DMS53 (cell line): ENCODE measurements at regions not wholly inside any gene's neighbourhood (a gene's known extent, or its start where the extent isn't known, plus 50 kb on each side); places are given as distances from the start of the nearest gene placed in this dataset.
"Not testable (repeated sequence)": the region's sequence is repeated elsewhere in the genome, so short reads cannot be mapped to it uniquely, and the experiment has no call there.

ENCODE experiments used
- DNase-seq: peaks from one replicate; lab custom pipeline; 2025; lab: John Stamatoyannopoulos, UW

GRCh38 chr2:18078216-18078615 is 199.7 kb downstream of the KCNS3 start:
- no peak for DNase-seq

DNA sequence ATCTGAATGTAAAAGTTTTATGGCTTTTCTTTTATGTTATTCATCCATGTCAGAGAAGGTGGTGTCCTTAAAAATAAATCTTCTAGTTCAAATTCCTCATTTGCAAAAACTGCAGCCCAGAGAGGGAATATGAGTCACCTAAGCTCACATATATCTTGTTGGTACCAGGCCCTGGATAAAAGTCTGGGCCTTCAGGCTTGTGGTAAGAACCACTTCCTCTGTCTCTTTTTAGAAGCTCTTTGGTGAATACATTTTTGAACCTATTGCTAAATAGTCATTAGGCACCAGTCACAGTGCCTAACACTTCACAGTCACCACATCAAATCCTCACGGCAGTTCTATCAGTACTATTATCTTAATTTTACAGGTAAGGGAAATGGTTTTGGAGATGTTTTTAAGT is 199.2 kb downstream of the KCNS3 start:
- DNase-seq = no peak

GRCh38 chr2:18077231-18077630 is 198.8 kb downstream of the KCNS3 start:
- no peak for DNase-seq

GRCh38 chr2:18074476-18074875 is 196.0 kb downstream of the KCNS3 start:
- DNase-seq = no peak

DNA sequence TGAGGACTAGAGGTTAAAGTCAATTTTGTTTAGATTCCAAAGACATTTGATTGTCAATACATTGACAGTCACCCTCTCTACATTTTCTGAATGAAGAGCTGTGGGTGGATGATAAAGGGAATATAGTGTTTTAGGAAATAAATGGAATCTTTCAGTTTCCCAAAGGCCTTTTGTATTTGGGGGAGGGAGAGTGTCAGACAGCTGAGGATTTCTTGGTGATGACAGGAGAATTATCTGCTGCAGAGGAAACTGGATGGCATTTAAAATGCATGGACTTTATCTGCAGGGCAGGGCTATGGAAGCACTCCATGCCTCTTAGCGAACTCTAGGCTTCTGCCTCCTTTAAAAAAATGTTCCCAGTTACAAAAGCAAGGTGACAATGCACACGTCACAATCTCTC is 195.1 kb downstream of the KCNS3 start:
- DNase-seq = no peak

GRCh38 chr2:18067588-18068384 is 189.3 kb downstream of the KCNS3 start:
- no peak for DNase-seq

- DNase-seq = no peak
These were observed 188.4 kb downstream of the KCNS3 start for GRCh38 chr2:18066894-18067293.

DNA sequence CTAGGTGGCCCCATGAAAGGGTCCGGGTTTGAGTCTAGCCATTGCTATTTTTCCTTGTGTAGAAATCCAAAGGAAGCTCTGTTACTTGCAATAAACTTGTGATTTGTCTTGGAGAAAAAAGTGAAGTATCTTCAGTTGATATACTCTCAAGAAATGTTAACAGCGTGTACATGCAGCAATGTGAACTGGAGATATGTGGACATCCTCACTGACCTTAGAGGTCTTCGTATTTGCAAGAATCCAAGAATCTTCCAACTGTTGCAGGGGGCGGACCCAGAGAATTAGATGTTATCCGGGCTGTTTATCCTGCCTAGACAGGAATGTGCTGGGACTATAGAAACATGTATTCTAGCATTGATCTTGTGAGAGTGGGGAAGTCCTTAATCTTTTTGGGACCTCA is 187.6 kb downstream of the KCNS3 start:
- no peak for DNase-seq

GRCh38 chr2:18065249-18065648 is 186.8 kb downstream of the KCNS3 start:
- DNase-seq = no peak

DNA sequence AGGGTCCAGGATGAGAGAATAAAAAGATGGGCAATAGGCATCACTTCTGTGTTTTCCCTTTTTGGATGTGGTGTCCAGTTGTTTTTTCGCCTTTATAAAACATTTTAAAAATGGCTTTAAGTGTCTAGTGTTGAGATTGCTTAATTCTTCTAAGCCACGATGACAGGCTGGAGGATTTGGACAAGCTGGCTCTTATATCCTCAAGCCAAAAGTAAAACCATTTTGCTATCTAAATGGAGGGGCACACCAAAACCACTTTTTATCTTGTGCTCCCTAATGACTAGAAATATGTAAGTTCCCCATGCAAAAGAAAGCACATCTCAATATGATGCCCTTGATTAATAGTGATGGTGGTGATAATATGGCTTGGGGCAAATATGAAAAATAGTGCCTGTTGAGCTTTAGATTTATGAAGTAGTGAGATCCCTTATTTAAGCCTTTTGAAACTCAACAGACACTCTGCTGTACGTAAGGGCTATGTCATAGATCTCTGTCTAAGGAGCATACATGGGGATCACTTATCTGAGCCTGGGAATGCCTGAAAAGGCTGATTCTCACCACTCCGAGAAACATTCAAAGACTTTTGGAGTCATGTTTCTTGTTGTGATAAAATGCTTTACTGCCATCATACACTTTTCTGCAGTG is 185.5 kb downstream of the KCNS3 start:
- no peak for DNase-seq

GRCh38 chr2:18062892-18063291 is 184.4 kb downstream of the KCNS3 start:
- no peak for DNase-seq

DNA sequence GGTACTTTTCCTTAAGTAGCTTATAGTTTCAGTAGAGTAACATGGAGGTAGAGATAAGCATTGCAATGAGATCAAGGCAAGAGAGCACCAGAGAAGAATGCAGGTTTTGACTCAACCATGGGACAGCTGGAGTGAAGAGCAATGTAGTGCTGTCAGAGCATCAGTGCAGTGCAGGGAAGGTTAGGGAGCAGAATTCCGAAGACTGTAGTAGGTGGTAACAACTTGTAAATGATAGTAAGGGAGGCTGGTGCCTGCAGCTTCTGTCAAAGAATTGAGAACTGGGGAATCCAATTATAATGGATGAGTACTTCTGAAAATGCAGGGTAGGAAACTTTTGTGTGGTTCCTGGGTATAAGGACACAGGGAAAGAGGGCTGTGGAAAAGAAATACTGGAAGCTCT is 183.2 kb downstream of the KCNS3 start:
- no peak for DNase-seq

DNA sequence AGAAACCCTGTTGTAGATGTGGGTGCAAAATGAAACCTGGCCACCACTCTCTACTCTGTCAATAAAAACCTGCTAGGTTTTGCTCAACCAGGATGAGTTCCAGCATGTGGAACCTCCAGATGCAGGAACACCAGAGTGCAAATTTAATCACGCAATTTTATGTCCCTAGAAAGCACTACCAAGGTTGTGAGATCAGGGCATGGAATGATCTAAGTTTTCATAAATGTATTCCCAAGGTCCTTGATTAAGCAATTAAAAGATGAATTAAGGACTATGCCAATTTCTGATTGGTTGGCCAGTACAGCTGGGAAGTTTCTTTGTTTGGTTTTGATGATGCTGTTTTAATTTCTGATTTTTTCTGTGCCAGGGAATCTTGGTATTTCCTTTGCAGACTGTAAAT is 179.2 kb downstream of the KCNS3 start:
- DNase-seq = no peak

DNA sequence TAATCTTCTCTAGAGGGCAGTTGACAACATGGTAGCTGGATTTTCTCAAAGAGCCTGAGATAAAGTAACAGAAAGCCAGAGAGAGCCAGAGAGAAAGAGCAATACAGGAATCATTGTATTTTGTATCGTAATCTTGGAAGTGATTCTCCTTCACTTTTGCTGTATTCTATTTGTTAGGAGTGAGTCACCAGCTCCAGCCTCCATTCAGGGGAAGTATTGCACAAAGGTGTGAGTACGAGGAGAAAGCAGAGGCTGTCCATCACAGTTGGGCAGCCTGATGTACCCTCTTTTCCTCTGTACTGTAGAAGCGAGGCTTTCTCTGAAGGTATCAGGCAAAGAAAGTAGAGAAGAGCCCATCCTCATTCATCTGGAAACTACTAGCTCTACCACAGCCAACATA is 176.8 kb downstream of the KCNS3 start:
- DNase-seq = no peak

DNA sequence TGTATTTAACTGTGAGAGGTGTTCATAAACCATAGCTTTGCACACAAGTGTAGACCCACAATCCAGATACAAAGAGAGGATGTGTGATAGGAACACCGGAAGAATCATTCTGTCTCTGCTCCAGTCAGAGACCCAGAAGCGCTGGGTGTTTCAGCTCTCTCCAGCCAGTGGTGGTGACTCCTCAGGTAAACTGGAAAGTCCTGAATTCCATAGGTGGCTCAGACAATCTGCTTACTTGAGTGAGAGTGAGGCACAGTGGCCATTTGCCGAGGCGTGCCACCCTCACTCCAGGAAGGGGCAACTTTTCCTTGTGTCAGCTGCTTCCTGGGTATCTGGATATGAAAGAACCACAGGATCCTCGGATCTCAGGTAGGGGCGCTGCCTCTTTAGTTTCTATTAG is 171.5 kb downstream of the KCNS3 start:
- DNase-seq = no peak

DNA sequence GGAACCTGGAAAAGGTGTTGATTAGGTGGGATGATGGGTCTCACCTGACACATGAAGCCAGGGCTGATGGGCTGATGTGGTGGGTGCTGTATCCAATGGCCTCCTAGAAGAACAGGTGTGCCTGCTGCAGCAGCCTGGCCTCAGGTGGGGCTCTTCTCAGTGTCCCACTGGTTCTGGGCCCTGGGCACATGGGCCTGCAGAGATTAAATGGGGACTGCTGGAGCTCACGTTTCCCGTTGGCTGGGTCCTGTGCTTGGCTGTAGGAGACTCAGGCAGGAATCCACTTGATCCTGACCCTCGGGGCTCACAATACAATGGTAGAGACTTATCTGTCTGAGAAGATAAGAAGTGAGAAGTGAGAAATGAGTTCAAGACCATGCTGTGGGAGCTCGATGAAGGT is 170.9 kb downstream of the KCNS3 start:
- DNase-seq = no peak

GRCh38 chr2:18047896-18048657 is 169.6 kb downstream of the KCNS3 start:
- DNase-seq = no peak

- DNase-seq = no peak
These were observed 168.7 kb downstream of the KCNS3 start for GRCh38 chr2:18047213-18047611.

DNA sequence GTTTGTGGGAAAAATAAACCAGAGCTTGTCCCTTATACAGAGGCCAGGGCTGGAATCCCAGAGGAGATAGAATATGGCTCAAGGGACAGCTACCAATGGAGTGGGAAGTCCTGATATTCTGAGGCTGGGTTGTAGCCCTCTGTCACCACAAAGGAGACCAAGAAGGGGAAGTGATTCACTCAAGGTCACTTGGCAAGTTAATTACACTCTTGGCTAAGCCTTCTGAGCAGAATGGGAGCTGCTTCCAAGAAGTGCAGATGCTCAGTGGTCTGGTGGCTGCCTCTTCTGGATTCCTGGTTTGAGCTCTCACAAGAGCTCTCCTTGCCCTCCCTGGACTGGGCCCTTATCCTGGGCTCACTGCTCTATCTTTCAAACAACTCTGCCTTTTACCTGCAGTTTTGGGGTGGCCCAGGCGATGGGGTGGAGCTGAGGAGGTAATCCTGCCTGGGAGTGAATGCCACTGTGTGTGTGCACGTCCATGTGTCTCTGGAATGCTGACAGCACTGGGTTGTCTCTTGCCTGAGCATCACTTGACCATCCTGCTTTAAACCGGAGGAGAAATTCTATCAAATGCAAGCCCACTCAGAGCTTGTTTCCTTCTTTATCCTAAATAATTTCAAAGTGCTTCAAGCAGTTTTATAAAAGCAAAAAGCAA is 168.2 kb downstream of the KCNS3 start:
- DNase-seq = no peak

DNA sequence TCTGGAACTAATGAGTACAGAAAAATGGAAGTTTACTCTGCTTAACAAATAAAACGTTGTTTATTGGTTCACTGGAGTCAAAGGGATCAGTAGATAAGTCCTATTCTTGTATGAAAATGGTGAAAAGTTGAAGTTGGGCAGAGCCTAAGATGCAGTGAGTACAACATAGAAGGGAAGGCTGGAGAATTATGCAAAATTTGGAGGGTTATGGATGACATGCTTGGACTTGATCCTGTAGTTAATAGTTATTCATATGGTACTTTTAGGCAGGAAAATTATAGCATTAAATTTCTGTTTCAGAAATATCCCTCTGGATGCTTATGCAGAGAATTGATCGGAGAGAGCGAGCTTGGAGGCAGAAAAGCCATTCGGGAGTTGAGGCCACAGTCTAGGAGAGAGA is 167.6 kb downstream of the KCNS3 start:
- DNase-seq = no peak

- no peak for DNase-seq
These were observed 166.8 kb downstream of the KCNS3 start for GRCh38 chr2:18045230-18045629.

- not testable (repeated sequence) for DNase-seq
These were observed 138.9 kb downstream of the KCNS3 start for GRCh38 chr2:18017381-18017780.

DNA sequence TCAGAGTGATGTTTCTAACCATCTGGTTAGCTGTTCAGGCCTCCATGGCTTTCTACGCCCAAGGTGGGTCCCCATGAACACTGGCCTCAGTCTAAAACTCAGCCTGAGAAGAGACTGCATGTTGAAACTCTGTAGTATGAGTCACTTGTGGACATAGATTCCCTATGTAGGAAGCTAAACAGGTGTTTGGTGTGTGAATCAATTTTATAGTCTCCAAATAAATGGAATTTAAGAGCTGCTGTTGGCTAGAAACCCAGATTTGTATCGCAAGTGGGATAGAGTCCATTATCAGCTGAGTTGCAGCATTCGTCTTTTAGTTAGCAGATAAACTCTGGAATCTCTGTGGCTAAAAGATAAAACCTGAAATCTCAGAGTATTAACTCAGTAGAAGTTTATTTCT is 131.4 kb downstream of the KCNS3 start:
- no peak for DNase-seq
